Caco-2 (cell line): ENCODE measurements at regions not wholly inside any gene's neighbourhood (a gene's known extent, or its start where the extent isn't known, plus 50 kb on each side); places are given as distances from the start of the nearest gene placed in this dataset.

Source experiments
- BruUV-seq: library from RNA; stranded (reverse); fragments of 400-500 nt; replicated peaks from 2 replicates; lab custom pipeline; 2021; lab: Mats Ljungman, UMichigan
- CTCF ChIA-PET: fragments of 300-600 bp; sonication (Branson Sonifier 250); formaldehyde crosslinking; loops from one replicate; lab custom pipeline; 2022; ENCODE audit warnings: antibody characterized with exemption; lab: Charles Lee
- POLR2A ChIA-PET: fragments of 300-600 bp; sonication (Branson Sonifier 250); formaldehyde crosslinking; loops from one replicate; lab custom pipeline; 2022; ENCODE audit warnings: antibody characterized with exemption; lab: Charles Lee
- DNase-seq, 2 experiments: peaks; one replicate each; pipeline versions ENCODE4 v3.0.0 to v3.0.0-alpha.2; 2020 to 2022
- H3K27me3 ChIP-seq: replicated peaks from 2 replicates; pipeline ENCODE4 v1.6.0; 2011; ENCODE audit warnings: low read length; ENCODE audit not compliant: control insufficient read depth, insufficient read depth
- H3K36me3 ChIP-seq: 2 replicates; pipeline ENCODE4 v1.5.1; 2011; ENCODE audit warnings: low read length; ENCODE audit not compliant: control insufficient read depth, insufficient read depth
- H3K4me1 ChIP-seq: fragments of 250-450 bp; sonication (Bioruptor Pico); 2 replicates; pipeline ENCODE4 v1.5.1; 2020; ENCODE audit warnings: mild to moderate bottlenecking
- H3K4me3 ChIP-seq: 2 replicates; pipeline ENCODE4 v1.5.1; 2011; ENCODE audit warnings: low read depth, mild to moderate bottlenecking, control low read depth, low read length
- H3K9me3 ChIP-seq: fragments of 250-450 bp; sonication (Bioruptor Pico); 2 replicates; pipeline ENCODE4 v1.5.1; 2020; ENCODE audit warnings: mild to moderate bottlenecking, moderate library complexity
- H3K27ac Mint-ChIP-seq: one replicate; pipeline ENCODE4 v1.8.0; 2022; ENCODE audit warnings: mixed read lengths; ENCODE audit not compliant: unreplicated experiment
- H3K27me3 Mint-ChIP-seq: one replicate; pipeline ENCODE4 v1.8.0; 2022; ENCODE audit warnings: mixed read lengths; ENCODE audit not compliant: insufficient read depth, unreplicated experiment
- H3K36me3 Mint-ChIP-seq: one replicate; pipeline ENCODE4 v1.8.0; 2022; ENCODE audit warnings: mild to moderate bottlenecking, mixed read lengths; ENCODE audit not compliant: insufficient read depth, unreplicated experiment
- H3K4me1 Mint-ChIP-seq: one replicate; pipeline ENCODE4 v1.8.0; 2022; ENCODE audit warnings: low read depth, mixed read lengths; ENCODE audit not compliant: unreplicated experiment
- H3K4me3 Mint-ChIP-seq: one replicate; pipeline ENCODE4 v1.8.0; 2022; ENCODE audit warnings: mild to moderate bottlenecking, moderate library complexity, mixed read lengths; ENCODE audit not compliant: unreplicated experiment
- H3K9me3 Mint-ChIP-seq: one replicate; pipeline ENCODE4 v1.8.0; 2022; ENCODE audit warnings: mixed read lengths; ENCODE audit not compliant: unreplicated experiment
- CTCF ChIP-seq, 2 experiments: fragments of 200-600 bp in 1 of 2; IDR thresholded peaks; 1 replicate in 1 of 2; 2 replicates in 1 of 2; pipeline versions ENCODE4 v1.5.1 to v1.8.0; 2011 to 2022; ENCODE audit warnings: antibody characterized with exemption in 1 of 2, control low read depth in 1 of 2, inconsistent platforms in 1 of 2, low read depth in 1 of 2, low read length in 1 of 2, mild to moderate bottlenecking in 1 of 2, moderate library complexity in 1 of 2; ENCODE audit not compliant: insufficient read depth in 1 of 2, severe bottlenecking in 1 of 2, unreplicated experiment in 1 of 2
- intact Hi-C: fragments of 100-400 bp; cut with micrococcal nuclease; formaldehyde crosslinking; loops from one replicate; pipeline ENCODE4 v1.10.0; 2022; ENCODE audit not compliant: unreplicated experiment

- no peaks in the 10 kb centered on the region for H3K36me3 ChIP-seq
- Mint-ChIP-seq H3K9me3 (no peaks in the 10 kb centered on the region), H3K4me1 (peaks cover 15% of the 10 kb centered on the region), H3K27me3 (no peaks in the 10 kb centered on the region), H3K36me3 (no peaks in the 10 kb centered on the region), H3K4me3 (no peak overlapping the region), H3K27ac (peak overlapping the region; percentile 69)
- H3K27me3 ChIP-seq = no peaks in the 10 kb centered on the region
- TF ChIP-seq CTCF (IDR thresholded peaks at IDR 0.05; ENCODE audit: insufficient read depth in 1 of 2, low read depth in 1 of 2, low read length in 1 of 2, severe bottlenecking in 1 of 2, unreplicated experiment in 1 of 2) = no peak
- intact Hi-C loops = no loop called here
- ChIA-PET CTCF (interaction anchor here (0.6 to 1.7 kb wide), 2 partner anchors 132 to 135 kb away, joined by 4 read pairs; no protein-coding TSS in a partner anchor), POLR2A (no interaction called here)
- no peaks in the 10 kb centered on the region for H3K9me3 ChIP-seq
- no peak overlapping the region for H3K4me3 ChIP-seq
- no TSS peak for BruUV-seq
- H3K4me1 ChIP-seq = peaks cover 14% of the 10 kb centered on the region
- DNase-seq = peak; percentile 67 to 80
Measured at GRCh38 chr13:97567510-97568243, 133.7 kb downstream of the RAP2A start.

GRCh38 chr13:97568850-97569249 lies 134.9 kb downstream of the RAP2A start:
- H3K9me3 Mint-ChIP-seq = no peaks in the 10 kb centered on the region
- peaks cover 17% of the 10 kb centered on the region for H3K4me1 ChIP-seq
- H3K4me3 ChIP-seq = no peak overlapping the region
- no peak overlapping the region for H3K27ac Mint-ChIP-seq
- no peaks in the 10 kb centered on the region for H3K36me3 Mint-ChIP-seq
- no peak for TF ChIP-seq CTCF (IDR thresholded peaks at IDR 0.05; ENCODE audit: insufficient read depth in 1 of 2, low read depth in 1 of 2, low read length in 1 of 2, severe bottlenecking in 1 of 2, unreplicated experiment in 1 of 2)
- peaks cover 15% of the 10 kb centered on the region for H3K4me1 Mint-ChIP-seq
- H3K9me3 ChIP-seq = no peaks in the 10 kb centered on the region
- H3K27me3 Mint-ChIP-seq = no peaks in the 10 kb centered on the region
- no peak overlapping the region for H3K4me3 Mint-ChIP-seq
- intact Hi-C loops = no loop called here
- no TSS peak for BruUV-seq
- ChIA-PET POLR2A (no interaction called here), CTCF (interaction anchor here (1.7 kb wide), 1 partner anchor 136 kb away, joined by 4 read pairs; no protein-coding TSS in a partner anchor)
- no peaks in the 10 kb centered on the region for H3K36me3 ChIP-seq
- DNase-seq = no peak
- H3K27me3 ChIP-seq = no peaks in the 10 kb centered on the region

GRCh38 chr13:97569841-97570240 lies 135.9 kb downstream of the RAP2A start:
- Mint-ChIP-seq H3K4me1 (peaks cover 15% of the 10 kb centered on the region), H3K9me3 (no peaks in the 10 kb centered on the region), H3K36me3 (no peaks in the 10 kb centered on the region), H3K4me3 (no peak overlapping the region), H3K27me3 (no peaks in the 10 kb centered on the region), H3K27ac (no peak overlapping the region)
- intact Hi-C loops = loop anchor here (10.0 kb wide), 1 partner anchor 545 kb away; no protein-coding TSS in a partner anchor
- DNase-seq = no peak
- Histone ChIP-seq H3K4me1 (peaks cover 17% of the 10 kb centered on the region), H3K36me3 (no peaks in the 10 kb centered on the region), H3K4me3 (no peak overlapping the region), H3K27me3 (no peaks in the 10 kb centered on the region), H3K9me3 (no peaks in the 10 kb centered on the region)
- POLR2A ChIA-PET = no interaction called here
- CTCF ChIA-PET = interaction anchor here (0.6 kb wide), 1 partner anchor 210 kb away, joined by 3 read pairs; no protein-coding TSS in a partner anchor
- no peak for TF ChIP-seq CTCF (IDR thresholded peaks at IDR 0.05; ENCODE audit: insufficient read depth in 1 of 2, low read depth in 1 of 2, low read length in 1 of 2, severe bottlenecking in 1 of 2, unreplicated experiment in 1 of 2)
- no TSS peak for BruUV-seq
